B cell (primary cell): ENCODE measurements at regions not wholly inside any gene's neighbourhood (a gene's known extent, or its start where the extent isn't known, plus 50 kb on each side); places are given as distances from the start of the nearest gene placed in this dataset.

ENCODE experiments used
- ATAC-seq: fragments of 200-7000 bp; cut with Tn5 transposase; one replicate; pipeline ENCODE4 v1.10.0; 2021; ENCODE audit warnings: low read depth, mild to moderate bottlenecking, moderate number of reproducible peaks, moderate library complexity
- CTCF ChIA-PET: fragments of 350-600 bp; sonication (Branson Sonifier 250); formaldehyde crosslinking; loops from one replicate; lab custom pipeline; 2021; ENCODE audit warnings: antibody characterized with exemption, inconsistent platforms; lab: Charles Lee
- POLR2A ChIA-PET: fragments of 350-600 bp; sonication (Branson Sonifier 250); formaldehyde crosslinking; loops from one replicate; lab custom pipeline; 2021; ENCODE audit warnings: antibody characterized with exemption; lab: Charles Lee
- DNase-seq: peaks from one replicate; pipeline ENCODE4 v3.0.0; 2013
- H2AFZ ChIP-seq: 2 replicates; pipeline ENCODE4 v1.6.1; 2012; ENCODE audit warnings: mild to moderate bottlenecking, low read depth, low read length; ENCODE audit not compliant: insufficient read depth, poor library complexity, severe bottlenecking
- H3K27ac ChIP-seq, 2 donors: 1 replicate in 1 of 2; 2 replicates in 1 of 2; pipeline ENCODE4 v1.5.1; 2012 to 2013; ENCODE audit warnings: low read length in 2 of 2, mild to moderate bottlenecking in 2 of 2, moderate library complexity in 1 of 2
- H3K27me3 ChIP-seq, 4 experiments: fragments of 200-600 bp in 1 of 4; sonication (generic) in 1 of 4; replicated peaks in 1 of 4; 1 replicate in 2 of 4; 2 replicates in 2 of 4; pipeline versions ENCODE4 v1.6.1 to v1.7.0; 2013 to 2016; ENCODE audit warnings: low read length in 3 of 4, mild to moderate bottlenecking in 2 of 4, mixed read lengths in 1 of 4, moderate library complexity in 1 of 4; ENCODE audit not compliant: insufficient read depth in 4 of 4, control insufficient read depth in 3 of 4; ENCODE audit errors: control extremely low read depth in 1 of 4
- H3K36me3 ChIP-seq, 2 experiments: replicated peaks in 1 of 2; 1 replicate in 1 of 2; 2 replicates in 1 of 2; pipeline versions ENCODE4 v1.6.1 to v1.7.1; 2013; ENCODE audit warnings: low read length in 1 of 2; ENCODE audit not compliant: insufficient read depth in 2 of 2, control insufficient read depth in 1 of 2; ENCODE audit errors: control extremely low read depth in 1 of 2, extremely low read depth in 1 of 2
- H3K4me1 ChIP-seq, 2 donors: fragments of 200-600 bp in 1 of 2; sonication (generic) in 1 of 2; 1 replicate in 1 of 2; 2 replicates in 1 of 2; pipeline versions ENCODE4 v1.5.1 to v1.6.1; 2013 to 2017; ENCODE audit warnings: low read length in 2 of 2; ENCODE audit not compliant: control insufficient read depth in 2 of 2, insufficient read depth in 2 of 2
- H3K4me2 ChIP-seq: replicated peaks from 2 replicates; pipeline ENCODE3; 2012; ENCODE audit warnings: mild to moderate bottlenecking, low read depth, low read length; ENCODE audit not compliant: poor library complexity, severe bottlenecking
- H3K4me3 ChIP-seq, 5 experiments: fragments of 200-600 bp in 1 of 5; sonication (generic) in 1 of 5; 1 replicate in 3 of 5; 2 replicates in 2 of 5; pipeline versions ENCODE4 v1.5.1 to v1.7.0; 2011 to 2016; ENCODE audit warnings: low read length in 4 of 5, mild to moderate bottlenecking in 4 of 5, low read depth in 2 of 5, control low read depth in 1 of 5, moderate library complexity in 1 of 5; ENCODE audit not compliant: insufficient read depth in 1 of 5; ENCODE audit errors: control extremely low read depth in 1 of 5, extremely low read depth in 1 of 5
- H3K79me2 ChIP-seq: fragments of 200-600 bp; sonication (generic); one replicate; pipeline ENCODE4 v1.6.0; 2016; ENCODE audit warnings: low read length; ENCODE audit not compliant: control insufficient read depth, insufficient read depth
- H3K9ac ChIP-seq: fragments of 200-600 bp; sonication (generic); 2 replicates; pipeline ENCODE4 v1.6.1; 2017; ENCODE audit warnings: mild to moderate bottlenecking, low read length, moderate library complexity
- H3K9me3 ChIP-seq, 3 donors: one replicate each; pipeline versions ENCODE4 v1.6.1 to v1.7.1; 2013; ENCODE audit warnings: low read length in 2 of 3; ENCODE audit not compliant: control insufficient read depth in 2 of 3, insufficient read depth in 1 of 3; ENCODE audit errors: control extremely low read depth in 1 of 3
- H4K20me1 ChIP-seq: 2 replicates; pipeline ENCODE4 v1.6.0; 2012; ENCODE audit warnings: mild to moderate bottlenecking, low read length; ENCODE audit not compliant: insufficient read depth, control insufficient read depth, poor library complexity, severe bottlenecking
- H3K27ac Mint-ChIP-seq: one replicate; pipeline ENCODE4 v1.8.0; 2021; ENCODE audit warnings: mixed read lengths
- H3K27me3 Mint-ChIP-seq: one replicate; pipeline ENCODE4 v1.8.0; 2021; ENCODE audit warnings: mixed read lengths
- H3K4me1 Mint-ChIP-seq: one replicate; pipeline ENCODE4 v1.8.0; 2021; ENCODE audit warnings: mixed read lengths
- H3K4me3 Mint-ChIP-seq: one replicate; pipeline ENCODE4 v1.8.0; 2021; ENCODE audit warnings: mixed read lengths
- H3K9me3 Mint-ChIP-seq: one replicate; pipeline ENCODE4 v1.8.0; 2022; ENCODE audit warnings: mixed read lengths; ENCODE audit not compliant: insufficient read depth
- EZH2 ChIP-seq: IDR thresholded peaks from 2 replicates; pipeline ENCODE4 v1.6.1; 2012; ENCODE audit warnings: borderline replicate concordance, low read depth, mild to moderate bottlenecking, moderate library complexity, low read length; ENCODE audit not compliant: insufficient read depth, poor library complexity, severe bottlenecking
- WGBS: methylation state at CpG from one replicate; pipeline ENCODE4 v1.1.5; 2013; ENCODE audit warnings: missing lambda C conversion rate; ENCODE audit not compliant: insufficient coverage; 5-methylcytosine and 5-hydroxymethylcytosine counted together
- intact Hi-C: fragments of 100-400 bp; cut with micrococcal nuclease; formaldehyde crosslinking; loops from one replicate; pipeline ENCODE4 v1.10.0; 2022
- TF ChIP-seq, protein P1 (sequence below): fragments of 200-600 bp; IDR thresholded peaks from one replicate; pipeline ENCODE4 v1.8.0; 2022; ENCODE audit warnings: antibody characterized with exemption, mild to moderate bottlenecking

DNA sequence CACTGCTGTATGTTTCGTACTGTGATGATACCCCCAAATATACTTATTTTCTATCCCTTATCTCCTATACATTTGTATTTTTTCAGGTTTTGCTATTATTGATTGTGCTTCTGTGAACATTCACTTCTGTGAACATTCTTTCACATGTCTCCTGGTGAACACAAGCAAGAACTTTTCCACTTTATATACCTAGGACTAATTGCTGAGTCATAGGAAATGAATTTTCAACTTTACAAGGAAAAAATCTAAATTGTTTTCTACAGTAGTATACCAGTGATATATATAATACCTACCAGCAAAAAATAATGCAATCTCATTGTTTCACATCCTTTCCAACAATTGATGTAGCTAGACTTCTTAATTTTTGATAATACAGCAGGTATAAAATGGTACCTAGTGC, 139.5 kb upstream of the MAGEB18 start:
- ChIA-PET POLR2A (no interaction called here), CTCF (no interaction called here)
- Histone ChIP-seq H2AFZ (no peak overlapping the region), H3K9me3 (no peaks in the 10 kb centered on the region), H4K20me1 (no peaks in the 10 kb centered on the region), H3K4me2 (no peak overlapping the region), H3K4me3 (no peak overlapping the region), H3K4me1 (no peaks in the 10 kb centered on the region), H3K79me2 (no peaks in the 10 kb centered on the region), H3K27me3 (no peaks in the 10 kb centered on the region), H3K9ac (no peak overlapping the region), H3K27ac (no peak overlapping the region), H3K36me3 (no peaks in the 10 kb centered on the region)
- Mint-ChIP-seq H3K27me3 (no peaks in the 10 kb centered on the region), H3K4me3 (no peak overlapping the region), H3K4me1 (no peaks in the 10 kb centered on the region), H3K27ac (no peak overlapping the region), H3K9me3 (no peaks in the 10 kb centered on the region)
- no peak for ATAC-seq
- DNase-seq: no peak
- TF ChIP-seq, protein P1, sequence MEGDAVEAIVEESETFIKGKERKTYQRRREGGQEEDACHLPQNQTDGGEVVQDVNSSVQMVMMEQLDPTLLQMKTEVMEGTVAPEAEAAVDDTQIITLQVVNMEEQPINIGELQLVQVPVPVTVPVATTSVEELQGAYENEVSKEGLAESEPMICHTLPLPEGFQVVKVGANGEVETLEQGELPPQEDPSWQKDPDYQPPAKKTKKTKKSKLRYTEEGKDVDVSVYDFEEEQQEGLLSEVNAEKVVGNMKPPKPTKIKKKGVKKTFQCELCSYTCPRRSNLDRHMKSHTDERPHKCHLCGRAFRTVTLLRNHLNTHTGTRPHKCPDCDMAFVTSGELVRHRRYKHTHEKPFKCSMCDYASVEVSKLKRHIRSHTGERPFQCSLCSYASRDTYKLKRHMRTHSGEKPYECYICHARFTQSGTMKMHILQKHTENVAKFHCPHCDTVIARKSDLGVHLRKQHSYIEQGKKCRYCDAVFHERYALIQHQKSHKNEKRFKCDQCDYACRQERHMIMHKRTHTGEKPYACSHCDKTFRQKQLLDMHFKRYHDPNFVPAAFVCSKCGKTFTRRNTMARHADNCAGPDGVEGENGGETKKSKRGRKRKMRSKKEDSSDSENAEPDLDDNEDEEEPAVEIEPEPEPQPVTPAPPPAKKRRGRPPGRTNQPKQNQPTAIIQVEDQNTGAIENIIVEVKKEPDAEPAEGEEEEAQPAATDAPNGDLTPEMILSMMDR: no peak
- no peak for TF ChIP-seq EZH2
- no CpG with 5 or more reads among the region's 1 CpG for whole genome bisulfite sequencing
- intact Hi-C loops: no loop called here

DNA sequence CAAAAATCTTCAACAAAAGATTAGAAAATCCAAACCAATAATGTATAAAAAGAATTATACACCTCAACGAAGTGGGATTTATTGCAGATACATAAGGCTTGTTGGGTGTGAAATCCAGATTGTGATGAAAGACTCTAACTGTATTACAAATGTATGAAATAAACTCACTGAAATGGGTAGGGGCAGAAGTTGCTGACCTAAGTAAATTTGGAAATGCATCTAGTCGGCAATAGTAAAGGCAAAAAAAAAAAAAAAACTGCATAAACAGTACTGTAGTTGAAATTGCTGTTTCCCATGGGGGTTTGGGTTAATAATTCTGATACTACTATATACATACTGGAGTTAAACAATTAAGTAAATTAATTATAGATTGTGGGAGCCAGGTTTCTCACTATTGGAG, 130.7 kb upstream of the MAGEB18 start:
- Histone ChIP-seq H2AFZ (no peak overlapping the region), H3K36me3 (no peaks in the 10 kb centered on the region), H4K20me1 (no peaks in the 10 kb centered on the region), H3K79me2 (no peaks in the 10 kb centered on the region), H3K27ac (no peak overlapping the region), H3K9ac (no peak overlapping the region), H3K4me2 (no peak overlapping the region), H3K4me3 (no peak overlapping the region), H3K27me3 (no peaks in the 10 kb centered on the region), H3K4me1 (no peaks in the 10 kb centered on the region), H3K9me3 (no peaks in the 10 kb centered on the region)
- Mint-ChIP-seq H3K4me1 (no peaks in the 10 kb centered on the region), H3K27me3 (no peaks in the 10 kb centered on the region), H3K9me3 (no peaks in the 10 kb centered on the region), H3K4me3 (no peak overlapping the region), H3K27ac (no peak overlapping the region)
- CTCF ChIA-PET: no interaction called here
- TF ChIP-seq EZH2: no peak
- TF ChIP-seq, protein P1: no peak
- intact Hi-C loops: no loop called here
- POLR2A ChIA-PET: no interaction called here
- WGBS: no CpG with 5 or more reads among the region's 2 CpGs
- no peak for DNase-seq
- ATAC-seq: no peak
